HG02981 (cell line): ENCODE measurements at regions not wholly inside any gene's neighbourhood (a gene's known extent, or its start where the extent isn't known, plus 50 kb on each side); places are given as distances from the start of the nearest gene placed in this dataset.

Experiments
- ATAC-seq: cut with Tn5 transposase; IDR thresholded peaks from one replicate; pipeline ENCODE4 v1.9.1; 2021; ENCODE audit warnings: mild to moderate bottlenecking, moderate library complexity; ENCODE audit not compliant: unreplicated experiment

GRCh38 chr19:31402529-31403316, 53.5 kb upstream of the TSHZ3 start:
- no peak for ATAC-seq

- ATAC-seq: no peak
These were observed 56.9 kb upstream of the TSHZ3 start for GRCh38 chr19:31406106-31406505.

GRCh38 chr19:31408460-31409124, 59.4 kb upstream of the TSHZ3 start:
- ATAC-seq: no peak

GRCh38 chr19:31413353-31413752, 64.1 kb upstream of the TSHZ3 start:
- ATAC-seq: no peak

- no peak for ATAC-seq
These were observed 66.1 kb upstream of the TSHZ3 start for GRCh38 chr19:31415322-31415721.

- no peak for ATAC-seq
These were observed 67.3 kb upstream of the TSHZ3 start for GRCh38 chr19:31416548-31416947.

- no peak for ATAC-seq
These were observed 68.8 kb upstream of the TSHZ3 start for GRCh38 chr19:31418055-31418454.

- ATAC-seq: no peak
These were observed 69.6 kb upstream of the TSHZ3 start for GRCh38 chr19:31418692-31419430.

GRCh38 chr19:31419871-31420445, 70.7 kb upstream of the TSHZ3 start:
- no peak for ATAC-seq

GRCh38 chr19:31421082-31421481, 71.8 kb upstream of the TSHZ3 start:
- ATAC-seq: no peak

- ATAC-seq: no peak
These were observed 72.6 kb upstream of the TSHZ3 start for GRCh38 chr19:31421856-31422255.

- ATAC-seq: no peak
These were observed 74.7 kb upstream of the TSHZ3 start for GRCh38 chr19:31423896-31424295.

GRCh38 chr19:31424861-31425620, 75.8 kb upstream of the TSHZ3 start:
- no peak for ATAC-seq

- ATAC-seq: no peak
These were observed 78.6 kb upstream of the TSHZ3 start for GRCh38 chr19:31427857-31428256.

- no peak for ATAC-seq
These were observed 81.1 kb upstream of the TSHZ3 start for GRCh38 chr19:31430381-31430780.

GRCh38 chr19:31432201-31432810, 83.1 kb upstream of the TSHZ3 start:
- no peak for ATAC-seq

GRCh38 chr19:31436121-31436776, 87.0 kb upstream of the TSHZ3 start:
- ATAC-seq: no peak

- ATAC-seq: no peak
These were observed 89.4 kb upstream of the TSHZ3 start for GRCh38 chr19:31438401-31439269.

- ATAC-seq: no peak
These were observed 90.0 kb upstream of the TSHZ3 start for GRCh38 chr19:31439270-31439573.
